ENCODE measurements at regions not wholly inside any gene's neighbourhood (a gene's known extent, or its start where the extent isn't known, plus 50 kb on each side); places are given as distances from the start of the nearest gene placed in this dataset.

- no peak for DNase-seq (ENCODE audit: low read depth)
These were observed 89.3 kb upstream of the ST8SIA2 start for GRCh38 chr15:92304223-92304975.

GRCh38 chr15:92305343-92305742 lies 88.3 kb upstream of the ST8SIA2 start:
- DNase-seq (ENCODE audit: low read depth) = no peak

- no peak for DNase-seq (ENCODE audit: low read depth)
These were observed 87.0 kb upstream of the ST8SIA2 start for GRCh38 chr15:92306663-92307062.

- DNase-seq (ENCODE audit: low read depth) = no peak
These were observed 78.5 kb upstream of the ST8SIA2 start for GRCh38 chr15:92315144-92315543.

DNA sequence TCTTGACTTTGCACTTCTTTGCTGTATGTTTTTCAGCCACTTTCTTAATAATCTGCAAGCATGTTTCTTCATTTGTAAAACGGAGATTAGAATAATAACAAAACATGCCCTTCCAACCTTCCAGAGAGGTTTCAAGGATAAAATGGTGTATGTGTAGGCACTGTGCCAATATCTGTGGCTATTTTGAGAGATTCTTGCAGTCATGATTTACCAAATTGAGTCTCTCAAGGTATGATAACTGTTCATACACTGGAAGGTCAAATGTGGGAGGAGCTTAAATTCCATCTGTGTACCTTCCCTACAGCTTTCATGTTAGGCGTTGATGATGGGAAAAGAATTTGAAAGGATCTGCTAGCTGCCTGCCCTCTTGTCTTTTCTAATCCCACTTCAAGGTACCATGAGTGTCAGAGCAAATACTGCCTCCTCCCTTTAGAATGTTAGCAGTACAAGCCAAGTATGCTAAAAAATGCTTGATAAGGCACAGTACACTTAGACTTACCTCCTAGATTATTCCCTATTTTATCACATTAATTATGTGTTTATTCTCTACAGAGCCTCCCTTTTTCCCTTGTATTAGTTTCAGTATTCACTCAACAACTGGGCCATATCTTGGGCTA lies 78.0 kb upstream of the ST8SIA2 start:
- no peak for DNase-seq (ENCODE audit: low read depth)

- no peak for DNase-seq (ENCODE audit: low read depth)
These were observed 76.9 kb upstream of the ST8SIA2 start for GRCh38 chr15:92316586-92317295.

DNA sequence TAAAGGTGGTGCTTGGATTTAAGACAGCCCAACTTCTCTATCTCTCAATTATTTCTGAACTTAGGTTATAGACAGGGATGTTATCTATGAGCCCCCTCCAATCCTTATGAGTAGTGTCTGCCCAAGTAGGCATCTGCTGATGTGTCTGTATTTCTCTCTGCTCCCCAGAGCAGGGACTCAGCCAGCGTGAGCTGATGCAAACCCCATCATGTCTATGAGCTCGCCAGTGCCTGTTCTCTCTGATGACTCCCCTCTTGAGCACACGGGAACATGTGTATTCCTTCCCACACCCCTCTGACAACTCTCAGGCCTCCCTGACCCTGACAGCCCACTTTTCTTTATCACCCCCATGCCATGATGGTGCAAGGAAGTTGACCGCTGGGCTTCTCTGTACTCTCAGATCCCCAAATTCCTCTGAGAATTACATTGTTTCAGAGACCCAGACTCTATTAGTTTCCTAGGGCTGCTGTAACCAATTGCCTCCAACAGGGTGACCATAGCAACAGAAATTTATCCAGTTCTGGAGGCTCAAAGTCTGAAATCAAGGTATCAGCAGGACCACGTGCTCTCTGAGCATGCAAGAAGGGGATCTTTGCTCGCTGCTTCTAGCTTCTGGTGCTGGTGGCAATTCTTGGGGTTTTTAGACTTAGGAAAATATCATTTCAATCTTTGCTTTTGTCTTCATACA lies 73.5 kb upstream of the ST8SIA2 start:
- no peak for DNase-seq (ENCODE audit: low read depth)

- DNase-seq (ENCODE audit: low read depth) = no peak
These were observed 70.9 kb upstream of the ST8SIA2 start for GRCh38 chr15:92322566-92323355.

- no peak for DNase-seq (ENCODE audit: low read depth)
These were observed 70.2 kb upstream of the ST8SIA2 start for GRCh38 chr15:92323525-92323924.

GRCh38 chr15:92324101-92324963 lies 69.3 kb upstream of the ST8SIA2 start:
- no peak for DNase-seq (ENCODE audit: low read depth)

- DNase-seq (ENCODE audit: low read depth) = no peak
These were observed 67.4 kb upstream of the ST8SIA2 start for GRCh38 chr15:92326236-92326635.

DNA sequence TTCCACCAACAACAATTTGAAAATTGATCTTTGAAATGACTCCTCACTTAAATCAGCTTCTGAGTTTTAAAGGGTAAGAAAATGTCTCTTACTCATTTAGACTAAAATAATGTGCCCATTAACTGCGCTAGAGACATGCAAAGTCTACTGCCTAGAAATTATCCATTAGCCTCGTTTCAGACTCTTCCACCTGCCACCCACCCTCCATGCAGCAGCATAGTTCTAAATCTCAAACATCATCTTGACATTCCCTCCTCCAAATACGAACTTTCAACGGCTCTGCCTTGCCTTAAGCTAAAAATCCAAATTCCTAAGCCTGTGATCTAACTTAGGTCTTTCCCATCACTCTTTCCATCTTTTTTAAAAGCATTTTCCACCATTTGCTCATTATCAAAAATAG lies 66.6 kb upstream of the ST8SIA2 start:
- DNase-seq (ENCODE audit: low read depth) = no peak

DNA sequence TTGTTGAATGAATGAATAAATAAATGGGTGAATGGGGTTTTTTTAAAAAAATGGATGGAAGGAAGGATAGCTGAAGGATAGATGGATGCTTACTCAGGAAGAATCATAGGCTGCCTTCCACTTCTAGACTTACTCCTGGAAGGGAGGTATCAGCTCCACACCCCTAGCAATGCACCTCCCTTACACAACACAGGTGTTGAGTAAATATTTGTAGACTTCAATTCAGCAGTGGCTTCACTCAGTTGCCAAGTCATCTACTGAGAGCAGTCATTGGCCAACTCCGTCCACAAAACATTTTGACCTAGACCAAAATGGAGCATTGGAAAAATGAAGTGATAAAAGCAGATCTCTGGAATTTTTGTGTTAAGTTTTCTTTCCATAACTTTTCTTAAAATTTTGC lies 65.5 kb upstream of the ST8SIA2 start:
- no peak for DNase-seq (ENCODE audit: low read depth)

DNA sequence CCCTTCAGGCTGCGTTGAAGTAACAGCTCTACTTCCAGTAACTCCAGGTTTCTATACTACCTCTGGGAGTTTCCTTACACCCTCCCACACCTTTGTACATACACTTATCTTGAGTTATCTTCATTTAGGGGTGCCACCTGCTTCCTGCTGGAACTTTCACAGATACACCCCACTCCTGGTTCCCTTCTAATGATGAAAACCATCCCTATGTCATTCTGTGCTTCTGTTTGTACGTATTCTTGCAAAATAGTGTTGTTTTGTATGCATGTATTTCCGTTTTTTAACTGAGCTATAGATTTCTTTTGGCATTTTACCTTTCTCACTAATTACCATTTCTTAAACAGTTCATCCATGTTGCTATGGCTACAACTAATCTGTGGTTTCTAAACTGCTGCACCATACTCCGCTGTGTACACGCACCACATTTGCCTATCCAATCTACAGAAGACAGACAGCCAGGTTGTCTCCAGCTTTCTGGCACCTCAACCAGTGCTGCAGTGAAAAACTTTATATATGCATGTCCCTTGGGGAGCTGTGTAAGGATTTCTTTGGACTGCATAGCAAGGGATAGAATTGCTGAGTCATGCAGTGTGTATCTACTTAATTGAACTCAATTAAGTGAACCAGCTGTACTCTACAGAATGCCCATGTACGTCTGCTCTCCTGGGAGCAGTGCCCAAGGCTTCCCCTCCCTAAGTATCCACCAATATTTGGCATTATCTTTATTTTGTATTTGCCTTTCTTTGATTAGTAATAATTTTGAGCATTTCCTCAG lies 61.4 kb upstream of the ST8SIA2 start:
- no peak for DNase-seq (ENCODE audit: low read depth)

- DNase-seq (ENCODE audit: low read depth) = no peak
These were observed 60.0 kb upstream of the ST8SIA2 start for GRCh38 chr15:92333709-92334108.

- DNase-seq (ENCODE audit: low read depth) = no peak
These were observed 57.2 kb upstream of the ST8SIA2 start for GRCh38 chr15:92336419-92336987.

GRCh38 chr15:92339361-92339760 lies 54.3 kb upstream of the ST8SIA2 start:
- DNase-seq (ENCODE audit: low read depth) = no peak
